ENCODE measurements at regions not wholly inside any gene's neighbourhood (a gene's known extent, or its start where the extent isn't known, plus 50 kb on each side); places are given as distances from the start of the nearest gene placed in this dataset.

DNA sequence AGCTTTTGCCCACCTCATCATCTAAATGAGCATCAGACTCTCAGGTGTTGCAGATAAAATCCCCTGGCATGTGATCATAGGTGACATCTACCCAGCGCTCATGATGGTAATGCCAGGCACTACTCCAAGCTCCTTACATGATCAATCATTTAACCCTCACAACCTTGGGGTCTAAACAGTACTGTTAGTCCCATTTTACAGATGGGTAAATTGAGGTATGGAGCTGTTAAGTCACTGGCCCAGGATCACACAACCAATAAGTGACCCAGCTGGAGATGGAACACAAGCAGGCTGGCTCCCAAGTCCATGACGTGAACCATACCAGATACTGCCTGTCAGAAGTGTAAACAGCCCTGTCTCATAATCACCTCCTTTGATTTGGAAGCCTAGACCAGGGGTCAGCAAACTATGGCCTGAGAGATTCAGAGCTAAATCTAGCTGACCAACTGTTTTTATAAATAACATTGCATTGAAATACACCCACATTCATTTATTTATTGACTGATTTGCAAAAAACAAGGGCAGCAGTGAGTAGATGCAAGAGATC, 79.2 kb downstream of the UNC5CL start:
- DNase-seq (ENCODE audit: low read depth, low spot score) (no peak), FAIRE-seq (peak; percentile 26)
- no peaks in the 10 kb centered on the region for H3K27me3 ChIP-seq (ENCODE audit: control insufficient read depth, extremely low read depth, insufficient read depth, low read length)
- TF ChIP-seq EZH2 (IDR thresholded peaks at IDR 0.05; ENCODE audit: low read length), result no peak
- TF ChIP-seq, protein P1, sequence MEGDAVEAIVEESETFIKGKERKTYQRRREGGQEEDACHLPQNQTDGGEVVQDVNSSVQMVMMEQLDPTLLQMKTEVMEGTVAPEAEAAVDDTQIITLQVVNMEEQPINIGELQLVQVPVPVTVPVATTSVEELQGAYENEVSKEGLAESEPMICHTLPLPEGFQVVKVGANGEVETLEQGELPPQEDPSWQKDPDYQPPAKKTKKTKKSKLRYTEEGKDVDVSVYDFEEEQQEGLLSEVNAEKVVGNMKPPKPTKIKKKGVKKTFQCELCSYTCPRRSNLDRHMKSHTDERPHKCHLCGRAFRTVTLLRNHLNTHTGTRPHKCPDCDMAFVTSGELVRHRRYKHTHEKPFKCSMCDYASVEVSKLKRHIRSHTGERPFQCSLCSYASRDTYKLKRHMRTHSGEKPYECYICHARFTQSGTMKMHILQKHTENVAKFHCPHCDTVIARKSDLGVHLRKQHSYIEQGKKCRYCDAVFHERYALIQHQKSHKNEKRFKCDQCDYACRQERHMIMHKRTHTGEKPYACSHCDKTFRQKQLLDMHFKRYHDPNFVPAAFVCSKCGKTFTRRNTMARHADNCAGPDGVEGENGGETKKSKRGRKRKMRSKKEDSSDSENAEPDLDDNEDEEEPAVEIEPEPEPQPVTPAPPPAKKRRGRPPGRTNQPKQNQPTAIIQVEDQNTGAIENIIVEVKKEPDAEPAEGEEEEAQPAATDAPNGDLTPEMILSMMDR (optimal IDR thresholded peaks at IDR 0.05 in 1 of 3, IDR thresholded peaks at IDR 0.05 in 1 of 3, conservative IDR thresholded peaks at IDR 0.05 in 1 of 3; ENCODE audit: extremely low read depth in 1 of 3, insufficient read depth in 2 of 3, low read length in 3 of 3), result no peak
- peaks cover 45% of the 10 kb centered on the region for H3K4me1 ChIP-seq (ENCODE audit: control insufficient read depth, extremely low read depth, insufficient read depth, low read length)
- H3K79me2 ChIP-seq (ENCODE audit: control insufficient read depth, insufficient read depth, low read length), result no peaks in the 10 kb centered on the region
- no peak overlapping the region for H3K4me3 ChIP-seq (ENCODE audit: control insufficient read depth in 2 of 3, extremely low read depth in 1 of 3, insufficient read depth in 2 of 3, low read depth in 1 of 3, low read length in 3 of 3)
- H3K9ac ChIP-seq (ENCODE audit: control insufficient read depth, extremely low read depth, insufficient read depth, low read length), result no peak overlapping the region
- no peak overlapping the region for H3K4me2 ChIP-seq (ENCODE audit: control insufficient read depth, extremely low read depth, insufficient read depth, low read depth, low read length)
- H3K36me3 ChIP-seq (ENCODE audit: control insufficient read depth in 2 of 2, extremely low read depth in 1 of 2, insufficient read depth in 2 of 2, low read length in 2 of 2), result no peaks in the 10 kb centered on the region
- no peaks in the 10 kb centered on the region for H3K9me1 ChIP-seq (ENCODE audit: control insufficient read depth, extremely low read depth, insufficient read depth, low read length)
- H2AFZ ChIP-seq (ENCODE audit: control insufficient read depth, low read length), result no peak overlapping the region
- H4K20me1 ChIP-seq (ENCODE audit: control insufficient read depth, extremely low read depth, insufficient read depth, low read length), result no peaks in the 10 kb centered on the region
- H3K9me3 ChIP-seq (ENCODE audit: control insufficient read depth, low read depth, low read length), result no peaks in the 10 kb centered on the region
- dilution Hi-C loops (cut with MboI; ENCODE audit: extremely low pct_ligation_motif_present, low sequenced_read_pairs), result no loop called here
- no peak overlapping the region for H3K27ac ChIP-seq (ENCODE audit: control insufficient read depth, insufficient read depth, low read length)

GRCh38 chr6:40958738-40959137, 80.3 kb downstream of the UNC5CL start:
- TF ChIP-seq EZH2 (IDR thresholded peaks at IDR 0.05; ENCODE audit: low read length), result no peak
- TF ChIP-seq, protein P1 (optimal IDR thresholded peaks at IDR 0.05 in 1 of 3, IDR thresholded peaks at IDR 0.05 in 1 of 3, conservative IDR thresholded peaks at IDR 0.05 in 1 of 3; ENCODE audit: extremely low read depth in 1 of 3, insufficient read depth in 2 of 3, low read length in 3 of 3), result no peak
- no peak overlapping the region for H3K4me3 ChIP-seq (ENCODE audit: control insufficient read depth in 2 of 3, extremely low read depth in 1 of 3, insufficient read depth in 2 of 3, low read depth in 1 of 3, low read length in 3 of 3)
- peak overlapping the region; percentile 52 for H3K4me2 ChIP-seq (ENCODE audit: control insufficient read depth, extremely low read depth, insufficient read depth, low read depth, low read length)
- H3K27ac ChIP-seq (ENCODE audit: control insufficient read depth, insufficient read depth, low read length), result peak overlapping the region; percentile 89
- FAIRE-seq (no peak), DNase-seq (ENCODE audit: low read depth, low spot score) (no peak)
- no peaks in the 10 kb centered on the region for H3K36me3 ChIP-seq (ENCODE audit: control insufficient read depth in 2 of 2, extremely low read depth in 1 of 2, insufficient read depth in 2 of 2, low read length in 2 of 2)
- no peaks in the 10 kb centered on the region for H3K79me2 ChIP-seq (ENCODE audit: control insufficient read depth, insufficient read depth, low read length)
- H3K27me3 ChIP-seq (ENCODE audit: control insufficient read depth, extremely low read depth, insufficient read depth, low read length), result no peaks in the 10 kb centered on the region
- no peaks in the 10 kb centered on the region for H4K20me1 ChIP-seq (ENCODE audit: control insufficient read depth, extremely low read depth, insufficient read depth, low read length)
- H3K9ac ChIP-seq (ENCODE audit: control insufficient read depth, extremely low read depth, insufficient read depth, low read length), result peak overlapping the region; percentile 53
- H3K9me3 ChIP-seq (ENCODE audit: control insufficient read depth, low read depth, low read length), result no peaks in the 10 kb centered on the region
- peaks cover 43% of the 10 kb centered on the region for H3K4me1 ChIP-seq (ENCODE audit: control insufficient read depth, extremely low read depth, insufficient read depth, low read length)
- no peak overlapping the region for H2AFZ ChIP-seq (ENCODE audit: control insufficient read depth, low read length)
- no peaks in the 10 kb centered on the region for H3K9me1 ChIP-seq (ENCODE audit: control insufficient read depth, extremely low read depth, insufficient read depth, low read length)
- dilution Hi-C loops (cut with MboI; ENCODE audit: extremely low pct_ligation_motif_present, low sequenced_read_pairs), result no loop called here
